ENCODE measurements at regions not wholly inside any gene's neighbourhood (a gene's known extent, or its start where the extent isn't known, plus 50 kb on each side); places are given as distances from the start of the nearest gene placed in this dataset.

DNA sequence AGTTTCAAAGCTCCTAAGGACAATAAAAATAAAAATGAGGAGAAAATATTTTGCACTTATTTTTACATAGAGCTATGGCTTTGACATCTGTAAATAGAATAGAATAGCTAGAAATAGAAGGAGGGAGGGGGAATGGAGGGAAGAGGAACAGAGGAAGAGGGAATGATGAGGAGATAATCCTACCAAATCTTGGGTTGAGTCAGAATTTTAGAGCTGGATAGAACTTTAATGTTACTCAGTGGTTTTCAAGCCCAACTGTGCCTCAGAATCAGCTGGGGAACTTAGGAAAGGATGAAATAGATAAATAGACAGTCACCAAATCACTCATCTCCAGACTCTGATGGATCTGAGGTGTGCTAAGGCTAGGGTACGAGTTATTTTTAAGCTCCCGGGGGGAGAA lies 190.3 kb upstream of the FREM1 start:
- Mint-ChIP-seq H3K27ac (no peak overlapping the region), H3K27me3 (peaks cover 15% of the 10 kb centered on the region), H3K9me3 (no peaks in the 10 kb centered on the region), H3K4me3 (no peak overlapping the region), H3K36me3 (ENCODE audit: low read depth) (no peaks in the 10 kb centered on the region), H3K4me1 (no peaks in the 10 kb centered on the region)
- POLR2A ChIA-PET, result interaction anchor here (0.6 kb wide), 1 partner anchor 399 kb away, joined by 3 read pairs; no protein-coding TSS in a partner anchor
- CTCF ChIA-PET, result interaction anchor here (0.8 kb wide), 1 partner anchor 35 kb away, joined by 3 read pairs; no protein-coding TSS in a partner anchor
- TF ChIP-seq, protein P1, sequence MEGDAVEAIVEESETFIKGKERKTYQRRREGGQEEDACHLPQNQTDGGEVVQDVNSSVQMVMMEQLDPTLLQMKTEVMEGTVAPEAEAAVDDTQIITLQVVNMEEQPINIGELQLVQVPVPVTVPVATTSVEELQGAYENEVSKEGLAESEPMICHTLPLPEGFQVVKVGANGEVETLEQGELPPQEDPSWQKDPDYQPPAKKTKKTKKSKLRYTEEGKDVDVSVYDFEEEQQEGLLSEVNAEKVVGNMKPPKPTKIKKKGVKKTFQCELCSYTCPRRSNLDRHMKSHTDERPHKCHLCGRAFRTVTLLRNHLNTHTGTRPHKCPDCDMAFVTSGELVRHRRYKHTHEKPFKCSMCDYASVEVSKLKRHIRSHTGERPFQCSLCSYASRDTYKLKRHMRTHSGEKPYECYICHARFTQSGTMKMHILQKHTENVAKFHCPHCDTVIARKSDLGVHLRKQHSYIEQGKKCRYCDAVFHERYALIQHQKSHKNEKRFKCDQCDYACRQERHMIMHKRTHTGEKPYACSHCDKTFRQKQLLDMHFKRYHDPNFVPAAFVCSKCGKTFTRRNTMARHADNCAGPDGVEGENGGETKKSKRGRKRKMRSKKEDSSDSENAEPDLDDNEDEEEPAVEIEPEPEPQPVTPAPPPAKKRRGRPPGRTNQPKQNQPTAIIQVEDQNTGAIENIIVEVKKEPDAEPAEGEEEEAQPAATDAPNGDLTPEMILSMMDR (IDR thresholded peaks at IDR 0.05), result no peak
- DNase-seq (no peak), ATAC-seq (ENCODE audit: low read depth) (no peak)
- intact Hi-C loops (cut with micrococcal nuclease), result loop anchor here (10.0 kb wide), 1 partner anchor 324 kb away; the partner anchor contains the start of gene SNAPC3

DNA sequence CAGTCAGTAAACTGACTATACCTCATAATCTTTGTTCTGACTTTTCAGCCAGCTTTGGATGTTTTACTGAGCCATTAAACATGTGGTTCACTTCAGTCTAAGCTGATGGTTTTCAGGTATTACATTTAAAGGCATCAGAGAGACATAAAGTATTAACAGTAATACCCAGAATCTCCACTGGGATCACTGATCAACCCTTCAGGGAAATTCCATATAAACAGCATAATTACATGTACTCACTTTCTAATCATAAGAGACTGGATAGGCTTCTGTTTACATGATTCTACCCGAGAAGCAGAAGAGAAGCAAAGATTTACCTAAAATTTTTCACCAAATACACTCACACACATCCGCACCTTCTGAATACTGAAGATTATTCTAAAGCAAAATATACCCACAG lies 186.7 kb upstream of the FREM1 start:
- H3K36me3 Mint-ChIP-seq (ENCODE audit: low read depth), result no peaks in the 10 kb centered on the region
- no peak overlapping the region for H3K27ac Mint-ChIP-seq
- no peak overlapping the region for H3K4me3 Mint-ChIP-seq
- peaks cover 6% of the 10 kb centered on the region for H3K27me3 Mint-ChIP-seq
- H3K4me1 Mint-ChIP-seq, result no peaks in the 10 kb centered on the region
- TF ChIP-seq, protein P1 (IDR thresholded peaks at IDR 0.05), result no peak
- ATAC-seq (ENCODE audit: low read depth) (no peak), DNase-seq (no peak)
- intact Hi-C loops (cut with micrococcal nuclease), result no loop called here
- ChIA-PET POLR2A (no interaction called here), CTCF (no interaction called here)
- H3K9me3 Mint-ChIP-seq, result no peaks in the 10 kb centered on the region

DNA sequence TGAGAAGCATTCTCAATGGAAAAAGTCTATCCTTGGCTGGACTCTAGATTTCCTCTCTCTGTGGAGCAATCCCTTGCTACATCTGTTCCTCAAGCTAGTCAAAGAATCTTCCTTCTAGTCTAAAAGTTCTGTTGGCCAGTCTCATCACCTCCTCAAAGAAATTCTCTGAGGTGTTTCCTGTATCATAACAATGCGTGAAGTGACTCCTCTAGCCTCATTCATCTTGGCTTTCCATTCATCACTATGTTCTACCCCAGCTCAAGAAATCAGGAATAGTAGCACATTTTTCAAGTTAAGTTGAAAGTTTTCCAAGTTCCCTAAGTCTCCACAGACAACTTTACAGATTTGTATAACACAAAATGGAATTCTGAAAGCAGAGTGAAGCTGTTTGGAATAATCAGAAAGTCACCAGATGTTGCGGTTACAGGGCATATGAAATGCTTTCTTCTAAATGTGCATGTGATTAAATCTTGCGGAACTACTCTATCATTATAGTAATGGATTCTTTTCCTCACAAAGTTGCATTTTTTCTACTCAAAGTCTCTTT lies 176.6 kb upstream of the FREM1 start:
- intact Hi-C loops (cut with micrococcal nuclease), result no loop called here
- DNase-seq (no peak), ATAC-seq (ENCODE audit: low read depth) (no peak)
- Mint-ChIP-seq H3K27me3 (no peaks in the 10 kb centered on the region), H3K4me3 (no peak overlapping the region), H3K4me1 (no peaks in the 10 kb centered on the region), H3K27ac (no peak overlapping the region), H3K36me3 (ENCODE audit: low read depth) (no peaks in the 10 kb centered on the region), H3K9me3 (no peaks in the 10 kb centered on the region)
- TF ChIP-seq, protein P1 (IDR thresholded peaks at IDR 0.05), result no peak
- CTCF ChIA-PET, result no interaction called here
- POLR2A ChIA-PET, result no interaction called here

DNA sequence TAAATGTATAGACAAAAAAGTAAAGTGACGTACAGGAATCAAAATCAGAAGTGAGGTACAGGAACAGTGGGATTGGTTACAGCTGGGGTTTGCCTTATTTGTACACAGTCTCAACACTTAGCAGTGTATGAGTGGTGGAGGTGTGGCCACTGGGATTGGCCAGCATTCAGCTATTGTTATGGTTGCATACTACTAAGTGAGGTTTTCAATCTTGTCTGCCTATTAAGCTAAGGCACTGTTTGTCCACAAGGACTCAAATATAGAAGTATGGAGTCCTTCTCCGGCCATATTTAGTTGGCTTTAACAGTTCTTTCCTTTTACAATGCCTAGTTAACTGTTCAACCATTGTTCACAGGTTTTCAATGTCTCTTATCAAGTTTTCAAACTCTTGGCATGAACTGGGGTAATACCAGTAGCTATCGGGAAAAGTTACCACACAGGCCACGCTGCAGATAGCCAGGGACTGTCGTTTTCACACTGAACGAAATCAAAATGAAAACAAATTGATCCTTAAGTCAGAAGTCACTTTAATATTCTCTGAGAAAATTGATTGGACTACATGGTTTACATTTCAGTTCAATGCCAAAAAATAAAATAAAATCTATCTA lies 176.0 kb upstream of the FREM1 start:
- TF ChIP-seq, protein P1 (IDR thresholded peaks at IDR 0.05), result no peak
- H3K4me1 Mint-ChIP-seq, result no peaks in the 10 kb centered on the region
- ATAC-seq (ENCODE audit: low read depth), result no peak
- no peaks in the 10 kb centered on the region for H3K27me3 Mint-ChIP-seq
- H3K27ac Mint-ChIP-seq, result no peak overlapping the region
- no peaks in the 10 kb centered on the region for H3K36me3 Mint-ChIP-seq (ENCODE audit: low read depth)
- intact Hi-C loops (cut with micrococcal nuclease), result no loop called here
- no peaks in the 10 kb centered on the region for H3K9me3 Mint-ChIP-seq
- DNase-seq, result no peak
- ChIA-PET POLR2A (no interaction called here), CTCF (no interaction called here)
- H3K4me3 Mint-ChIP-seq, result no peak overlapping the region

DNA sequence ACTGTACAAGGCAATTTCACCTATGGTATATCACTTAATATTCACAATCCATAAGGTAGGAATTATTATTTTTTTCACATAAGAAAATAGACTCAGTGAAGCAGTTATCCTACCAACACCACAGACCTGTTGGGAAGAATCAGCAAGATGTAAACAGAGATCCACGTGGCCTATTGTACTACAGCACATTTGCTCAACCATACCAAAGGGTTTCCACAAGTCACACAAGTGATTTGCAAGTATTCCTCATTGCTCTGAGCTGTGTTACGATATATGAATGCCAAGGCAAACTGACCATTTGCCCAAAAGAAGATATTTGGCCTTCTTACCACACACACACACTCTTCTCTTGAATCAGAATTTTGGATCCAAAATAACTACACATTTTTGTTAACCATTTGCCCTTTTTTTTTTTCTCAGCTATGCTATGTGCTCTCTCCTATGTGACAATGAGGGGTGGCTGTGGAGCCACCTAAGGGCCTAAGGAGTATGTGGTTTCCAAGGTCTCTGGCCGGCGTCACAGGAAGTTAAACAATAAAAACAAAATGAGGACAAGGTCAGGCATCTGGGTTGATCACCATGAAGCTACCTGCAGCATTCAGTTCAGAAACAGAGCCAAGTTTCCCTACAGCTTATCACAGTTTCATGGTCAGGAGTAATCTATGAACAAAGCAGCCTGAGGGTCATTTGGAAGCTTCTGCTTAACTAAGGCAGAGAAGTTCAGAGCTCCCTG lies 171.0 kb upstream of the FREM1 start:
- CTCF ChIA-PET, result no interaction called here
- Mint-ChIP-seq H3K36me3 (ENCODE audit: low read depth) (no peaks in the 10 kb centered on the region), H3K27ac (no peak overlapping the region), H3K27me3 (peaks cover 2% of the 10 kb centered on the region), H3K9me3 (no peaks in the 10 kb centered on the region), H3K4me1 (no peaks in the 10 kb centered on the region), H3K4me3 (no peak overlapping the region)
- intact Hi-C loops (cut with micrococcal nuclease), result no loop called here
- POLR2A ChIA-PET, result no interaction called here
- DNase-seq (no peak), ATAC-seq (ENCODE audit: low read depth) (no peak)
- TF ChIP-seq, protein P1 (IDR thresholded peaks at IDR 0.05), result no peak

Measured in activated B cell treated with CpG ODN at 0.5 μM for 24 hours (primary cell).